Peyer's patch (tissue), 4 donors: ENCODE measurements at regions not wholly inside any gene's neighbourhood (a gene's known extent, or its start where the extent isn't known, plus 50 kb on each side); places are given as distances from the start of the nearest gene placed in this dataset.

Experiments used
- DNase-seq, 3 donors: peaks; one replicate each; pipeline ENCODE4 v3.0.0-alpha.2; 2017 to 2019
- H3K27ac ChIP-seq, 4 donors: fragments of 200-600 bp; sonication (generic); one replicate each; pipeline ENCODE4 v1.5.1; 2016 to 2019
- H3K27me3 ChIP-seq, 2 donors: fragments of 200-600 bp; sonication (generic); one replicate each; pipeline ENCODE4 v1.5.1; 2019
- H3K36me3 ChIP-seq, 3 donors: fragments of 200-600 bp; sonication (generic); one replicate each; pipeline ENCODE4 v1.5.1; 2016 to 2019
- H3K4me1 ChIP-seq, 4 donors: fragments of 200-600 bp; sonication (generic); one replicate each; pipeline ENCODE4 v1.5.1; 2016 to 2019
- H3K4me3 ChIP-seq, 4 donors: fragments of 200-600 bp; sonication (generic); 1 replicate in 3 of 4; 2 replicates in 1 of 4; pipeline ENCODE4 v1.5.1; 2016 to 2019; ENCODE audit warnings: mild to moderate bottlenecking in 1 of 4
- H3K9me3 ChIP-seq, 4 donors: fragments of 200-600 bp; sonication (generic); one replicate each; pipeline ENCODE4 v1.5.1; 2016 to 2019; ENCODE audit warnings: mild to moderate bottlenecking in 1 of 4
- POLR2A ChIP-seq, 2 donors: fragments of 450-650 bp; IDR thresholded peaks; one replicate each; pipeline ENCODE4 v1.5.1; 2017; ENCODE audit warnings: antibody characterized with exemption in 2 of 2, mild to moderate bottlenecking in 2 of 2, moderate library complexity in 2 of 2
- TF ChIP-seq, protein P1 (sequence below), 6 experiments: fragments of 450-650 bp in 4 of 6; fragments of 200-600 bp in 2 of 6; sonication (generic) in 1 of 6; IDR thresholded peaks; one replicate each; pipeline ENCODE4 v1.5.1; 2017 to 2019; ENCODE audit warnings: antibody characterized with exemption in 6 of 6, mild to moderate bottlenecking in 3 of 6, moderate library complexity in 1 of 6

DNA sequence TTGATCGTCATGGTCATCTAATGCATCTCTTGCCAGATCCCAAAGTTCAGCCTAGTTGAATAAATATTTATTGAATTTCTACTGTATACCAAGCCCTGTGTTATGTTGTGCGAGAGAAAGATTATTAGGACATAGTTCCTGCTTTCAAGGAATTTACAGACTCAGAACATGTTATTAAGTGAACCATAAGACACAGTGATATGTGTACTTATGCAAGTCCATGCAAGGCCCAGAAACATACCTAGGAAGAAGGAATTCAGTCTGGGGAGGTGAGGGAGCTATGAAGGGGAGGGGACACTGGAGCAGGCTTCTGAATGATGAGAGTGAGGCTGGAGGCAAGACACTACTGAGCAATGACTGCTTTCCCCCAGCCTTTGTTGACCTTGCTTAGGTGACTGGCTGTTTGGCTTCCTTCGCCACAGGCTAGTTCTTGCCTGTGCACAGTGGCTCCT, 81.4 kb downstream of the ACAA2 start:
- Histone ChIP-seq H3K4me1 (peaks cover 0 to 24% (median 0%) of the 10 kb centered on the region in 4 donors), H3K4me3 (no peak overlapping the region), H3K27ac (peak overlapping the region in 2 of 4 donors; percentile 43 to 53), H3K27me3 (no peaks in the 10 kb centered on the region), H3K36me3 (no peaks in the 10 kb centered on the region), H3K9me3 (no peaks in the 10 kb centered on the region)
- peak in 1 of 3 donors; percentile 20 for DNase-seq
- no peak for TF ChIP-seq POLR2A (IDR thresholded peaks at IDR 0.05)
- TF ChIP-seq, protein P1, sequence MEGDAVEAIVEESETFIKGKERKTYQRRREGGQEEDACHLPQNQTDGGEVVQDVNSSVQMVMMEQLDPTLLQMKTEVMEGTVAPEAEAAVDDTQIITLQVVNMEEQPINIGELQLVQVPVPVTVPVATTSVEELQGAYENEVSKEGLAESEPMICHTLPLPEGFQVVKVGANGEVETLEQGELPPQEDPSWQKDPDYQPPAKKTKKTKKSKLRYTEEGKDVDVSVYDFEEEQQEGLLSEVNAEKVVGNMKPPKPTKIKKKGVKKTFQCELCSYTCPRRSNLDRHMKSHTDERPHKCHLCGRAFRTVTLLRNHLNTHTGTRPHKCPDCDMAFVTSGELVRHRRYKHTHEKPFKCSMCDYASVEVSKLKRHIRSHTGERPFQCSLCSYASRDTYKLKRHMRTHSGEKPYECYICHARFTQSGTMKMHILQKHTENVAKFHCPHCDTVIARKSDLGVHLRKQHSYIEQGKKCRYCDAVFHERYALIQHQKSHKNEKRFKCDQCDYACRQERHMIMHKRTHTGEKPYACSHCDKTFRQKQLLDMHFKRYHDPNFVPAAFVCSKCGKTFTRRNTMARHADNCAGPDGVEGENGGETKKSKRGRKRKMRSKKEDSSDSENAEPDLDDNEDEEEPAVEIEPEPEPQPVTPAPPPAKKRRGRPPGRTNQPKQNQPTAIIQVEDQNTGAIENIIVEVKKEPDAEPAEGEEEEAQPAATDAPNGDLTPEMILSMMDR (IDR thresholded peaks at IDR 0.05), result no peak

DNA sequence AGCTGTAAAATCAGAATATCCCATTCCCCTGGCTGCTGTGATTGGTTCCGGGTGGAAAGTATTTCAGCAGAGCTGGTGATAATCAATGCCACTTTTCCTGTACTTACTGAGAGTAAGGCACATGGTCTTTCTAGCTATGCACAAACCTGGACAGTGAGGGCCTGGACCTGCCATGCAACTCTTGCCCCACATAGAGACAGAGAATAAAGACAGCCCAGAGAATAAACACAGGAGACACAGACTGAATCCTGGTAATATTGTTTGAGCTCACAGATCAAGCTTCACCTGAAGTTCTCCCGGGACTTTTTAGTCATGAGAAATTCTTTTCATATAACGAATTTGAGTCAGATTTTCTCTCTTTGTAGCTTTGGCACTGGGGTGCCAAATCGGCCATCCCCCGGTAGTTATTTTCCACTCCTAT, 81.9 kb downstream of the ACAA2 start:
- no peak for DNase-seq
- Histone ChIP-seq H3K36me3 (no peaks in the 10 kb centered on the region), H3K4me3 (no peak overlapping the region), H3K4me1 (peaks cover 0 to 24% (median 0%) of the 10 kb centered on the region in 4 donors), H3K27ac (peak overlapping the region in 2 of 4 donors; percentile 43 to 53), H3K9me3 (no peaks in the 10 kb centered on the region), H3K27me3 (no peaks in the 10 kb centered on the region)
- TF ChIP-seq, protein P1 (IDR thresholded peaks at IDR 0.05), result no peak
- TF ChIP-seq POLR2A (IDR thresholded peaks at IDR 0.05), result no peak

DNA sequence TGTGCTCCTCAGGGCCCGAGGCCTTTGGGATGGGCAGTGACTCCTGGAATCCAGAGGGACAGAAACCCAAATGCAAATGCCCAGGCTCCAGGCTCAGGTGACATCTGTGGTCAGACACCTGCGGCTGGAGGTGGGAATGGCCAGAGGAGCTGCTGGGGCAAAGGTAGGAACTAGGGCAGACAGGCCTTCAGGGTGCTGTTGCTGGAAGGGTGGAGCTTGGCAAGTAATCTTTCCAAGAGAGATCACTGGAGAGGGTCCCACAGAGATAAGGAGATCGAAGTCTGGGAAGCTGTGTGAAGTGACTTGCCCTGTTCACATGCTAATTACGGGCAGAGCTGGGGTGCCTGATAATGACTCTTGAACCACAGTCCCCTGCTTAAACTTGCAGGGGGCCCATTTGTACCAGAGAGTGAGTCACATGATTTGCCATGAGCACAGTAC, 82.4 kb downstream of the ACAA2 start:
- H3K4me1 ChIP-seq, result peaks cover 0 to 25% (median 0%) of the 10 kb centered on the region in 4 donors
- peak overlapping the region in 3 of 4 donors; percentile 43 to 53 (median 44) for H3K27ac ChIP-seq
- peak in 2 of 3 donors; percentile 59 to 73 for DNase-seq

DNA sequence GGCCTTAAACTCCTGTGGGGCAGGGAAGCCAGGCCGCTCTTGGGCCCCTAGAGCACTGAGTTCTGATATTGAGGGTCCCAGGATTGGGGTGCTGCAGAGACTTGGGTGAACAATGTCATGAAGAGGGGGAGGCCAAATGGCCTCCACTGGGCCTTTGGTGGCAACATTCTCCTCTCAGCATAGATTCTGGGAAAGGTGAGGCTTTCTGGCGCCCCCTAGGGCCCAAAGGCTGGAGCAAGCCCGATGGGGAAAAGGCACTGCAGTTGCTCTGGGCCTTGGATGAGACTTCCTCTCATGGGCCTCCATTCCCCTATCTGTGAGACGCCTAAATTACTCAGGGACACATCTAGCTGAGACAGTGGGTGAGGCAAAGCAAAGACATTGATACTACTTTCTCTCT, 84.8 kb downstream of the ACAA2 start:
- DNase-seq, result peak in 2 of 3 donors; percentile 70 to 78
- no peak overlapping the region for H3K27ac ChIP-seq

More for the DNA sequence above, 82.4 kb downstream of the ACAA2 start:
- no peaks in the 10 kb centered on the region for H3K27me3 ChIP-seq
- H3K4me3 ChIP-seq, result peak overlapping the region in 1 of 4 donors; percentile 20
- TF ChIP-seq, protein P1 (IDR thresholded peaks at IDR 0.05), result peak in 1 of 6 experiments; percentile 23
- TF ChIP-seq POLR2A (IDR thresholded peaks at IDR 0.05), result no peak
- H3K9me3 ChIP-seq, result no peaks in the 10 kb centered on the region
- no peaks in the 10 kb centered on the region for H3K36me3 ChIP-seq

DNA sequence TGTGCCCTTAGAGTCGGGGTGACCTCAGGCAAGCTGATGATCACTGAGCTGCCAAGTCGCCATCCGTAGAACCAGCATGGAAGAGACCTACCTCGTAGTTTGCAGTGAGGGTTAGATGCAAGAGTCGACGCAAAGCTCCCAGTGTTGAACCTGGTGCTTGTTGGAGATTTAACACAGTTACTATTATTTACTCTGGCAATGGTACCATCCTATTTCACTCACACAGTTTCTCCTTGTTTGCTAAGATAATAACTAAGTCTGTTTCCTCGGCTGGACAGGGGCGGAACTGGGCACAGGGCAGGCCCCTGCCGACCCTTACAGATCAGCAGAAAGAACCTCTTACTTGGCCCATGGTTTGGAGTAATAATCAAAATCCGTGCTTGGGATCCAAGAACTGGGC, 85.5 kb downstream of the ACAA2 start:
- H3K4me1 ChIP-seq, result peaks cover 0 to 43% (median 0%) of the 10 kb centered on the region in 4 donors
- no peak for DNase-seq
- TF ChIP-seq, protein P1 (IDR thresholded peaks at IDR 0.05), result no peak
- no peak for TF ChIP-seq POLR2A (IDR thresholded peaks at IDR 0.05)
- H3K36me3 ChIP-seq, result no peaks in the 10 kb centered on the region
- no peak overlapping the region for H3K27ac ChIP-seq
- no peak overlapping the region for H3K4me3 ChIP-seq
- H3K9me3 ChIP-seq, result no peaks in the 10 kb centered on the region
- H3K27me3 ChIP-seq, result no peaks in the 10 kb centered on the region

More for the DNA sequence above, 84.8 kb downstream of the ACAA2 start:
- TF ChIP-seq, protein P1 (IDR thresholded peaks at IDR 0.05), result peak in 4 of 6 experiments; percentile 23 to 66 (median 61)
- no peak for TF ChIP-seq POLR2A (IDR thresholded peaks at IDR 0.05)
- Histone ChIP-seq H3K4me3 (no peak overlapping the region), H3K27me3 (no peaks in the 10 kb centered on the region), H3K9me3 (no peaks in the 10 kb centered on the region), H3K36me3 (no peaks in the 10 kb centered on the region), H3K4me1 (peaks cover 0 to 36% (median 0%) of the 10 kb centered on the region in 4 donors)
